ENCODE measurements at regions not wholly inside any gene's neighbourhood (a gene's known extent, or its start where the extent isn't known, plus 50 kb on each side); places are given as distances from the start of the nearest gene placed in this dataset.

DNA sequence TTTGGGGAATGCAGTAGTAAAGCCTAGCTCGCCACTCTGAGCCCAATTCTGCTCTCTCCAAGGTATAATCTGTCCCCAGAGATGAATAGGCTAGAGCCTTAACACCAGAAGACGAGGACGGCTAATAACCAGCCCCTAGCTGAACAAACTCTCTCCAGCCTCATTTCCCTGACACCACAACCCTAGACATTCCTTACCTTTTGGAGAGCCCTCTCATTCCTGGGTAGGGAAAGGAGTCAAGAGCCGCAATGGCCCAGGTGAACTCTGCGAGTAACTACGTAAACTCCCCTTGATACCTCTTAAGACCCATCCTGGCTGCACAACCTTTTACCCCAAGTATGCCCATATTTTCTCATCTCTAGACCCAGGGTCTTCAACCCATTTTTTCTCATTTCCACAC lies 722.9 kb downstream of the BCL11A start:
- TF ChIP-seq EZH2 (IDR thresholded peaks at IDR 0.05; ENCODE audit: insufficient read depth, poor library complexity, severe bottlenecking) (no peak), EZH2phosphoT487 (IDR thresholded peaks at IDR 0.05; ENCODE audit: insufficient read depth, low read depth) (no peak)

Measured in GM23248 (cell line).